HG02642 (cell line): ENCODE measurements at regions not wholly inside any gene's neighbourhood (a gene's known extent, or its start where the extent isn't known, plus 50 kb on each side); places are given as distances from the start of the nearest gene placed in this dataset.

Source experiments
- ATAC-seq: cut with Tn5 transposase; IDR thresholded peaks from one replicate; pipeline ENCODE4 v1.9.1; 2021; ENCODE audit warnings: mild to moderate bottlenecking; ENCODE audit not compliant: unreplicated experiment, poor library complexity

DNA sequence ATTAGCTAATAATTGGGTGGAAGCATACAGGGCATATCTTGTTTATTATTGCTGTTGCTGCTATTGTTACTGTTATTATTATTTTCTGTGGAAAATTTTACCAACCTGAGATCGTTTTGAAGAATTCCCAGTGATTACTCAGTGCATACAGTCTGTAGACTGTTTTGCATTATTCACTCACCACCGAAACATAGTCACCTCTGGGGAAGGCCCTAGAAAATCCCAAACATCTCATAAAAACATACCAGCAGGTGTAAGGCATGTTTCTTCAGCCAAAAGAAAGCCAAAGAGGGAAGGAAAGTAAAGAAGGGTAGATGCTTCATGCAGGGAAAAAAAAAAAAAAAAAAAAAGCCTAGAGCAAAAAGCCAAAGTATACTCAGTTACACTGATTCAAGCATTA, 647.7 kb downstream of the BCL11A start:
- no peak for ATAC-seq

DNA sequence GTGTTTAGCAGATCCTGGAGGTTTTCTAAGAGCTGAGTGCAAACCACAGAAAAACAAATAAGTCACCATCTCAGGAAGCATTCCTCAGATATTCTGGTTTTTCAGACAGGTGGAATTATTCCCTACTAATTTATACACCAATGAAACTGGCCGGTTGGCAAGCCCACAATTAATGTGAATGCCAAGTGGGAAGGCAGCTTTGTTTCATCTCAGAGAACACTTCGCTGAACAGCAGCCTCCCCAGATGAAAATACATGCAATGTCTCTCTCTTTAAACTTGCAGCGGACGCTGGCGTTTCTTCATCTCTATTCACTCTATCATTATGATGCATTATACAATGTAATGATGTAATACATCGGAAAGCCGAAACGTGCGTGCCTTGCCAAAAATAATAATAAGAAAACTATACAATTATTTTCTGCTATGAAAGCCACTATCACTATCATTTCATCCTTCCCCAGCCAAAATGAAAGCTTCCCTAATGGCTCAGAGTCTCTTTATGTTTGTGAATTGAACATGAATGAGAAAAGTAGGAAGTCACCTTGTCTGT, 649.4 kb downstream of the BCL11A start:
- ATAC-seq = no peak

DNA sequence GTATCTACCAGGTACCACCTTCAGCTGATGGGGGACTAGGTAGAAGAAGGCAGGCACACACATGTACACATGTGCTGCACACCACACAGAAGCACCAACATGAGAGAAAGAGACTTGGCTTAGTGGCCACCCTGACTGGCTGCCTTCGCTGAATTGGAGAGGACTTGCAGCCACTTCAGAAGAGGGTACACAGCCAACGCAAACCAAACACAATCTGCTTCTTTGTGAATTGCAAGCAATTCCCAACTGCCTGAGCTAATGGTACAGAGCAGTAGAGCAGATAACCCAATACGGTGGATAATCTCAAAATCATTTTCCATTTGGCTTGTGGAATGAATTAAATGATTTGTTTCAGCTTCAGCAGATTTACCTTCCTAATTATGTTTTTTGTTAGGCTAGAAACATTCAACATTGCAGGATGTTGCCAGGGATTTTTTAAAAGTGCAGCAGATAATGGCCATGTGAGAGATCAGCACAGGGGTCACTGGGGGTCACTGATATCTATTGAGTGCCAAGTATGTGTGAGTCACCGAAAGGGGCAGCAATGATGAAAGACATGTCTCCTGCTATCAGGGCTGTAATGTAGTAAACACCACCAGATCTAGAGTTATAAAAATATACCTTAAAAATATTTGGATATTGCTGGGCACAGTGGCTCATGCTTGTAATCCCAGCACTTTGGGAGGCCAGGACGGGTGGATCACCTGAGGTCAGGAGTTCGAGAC, 652.6 kb downstream of the BCL11A start:
- ATAC-seq = no peak

DNA sequence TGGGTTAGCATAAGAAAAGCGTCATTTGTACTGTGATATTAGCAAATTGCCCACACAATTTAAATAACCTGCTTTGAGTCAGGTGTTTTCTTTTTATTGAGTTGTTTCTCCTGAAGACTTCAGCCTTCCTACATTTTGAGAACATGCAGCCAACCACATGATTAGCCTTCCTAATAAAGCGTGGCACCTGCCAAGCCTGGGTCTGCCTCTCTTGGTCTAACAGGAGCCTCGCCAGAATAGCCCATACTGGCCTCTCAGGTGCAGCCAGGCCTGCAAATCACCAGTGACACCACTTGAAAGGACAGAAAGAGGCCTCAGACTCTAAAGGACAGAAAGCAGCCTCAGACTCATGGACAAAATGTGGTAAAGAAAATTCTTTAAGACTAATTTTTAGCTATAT, 653.8 kb downstream of the BCL11A start:
- no peak for ATAC-seq

DNA sequence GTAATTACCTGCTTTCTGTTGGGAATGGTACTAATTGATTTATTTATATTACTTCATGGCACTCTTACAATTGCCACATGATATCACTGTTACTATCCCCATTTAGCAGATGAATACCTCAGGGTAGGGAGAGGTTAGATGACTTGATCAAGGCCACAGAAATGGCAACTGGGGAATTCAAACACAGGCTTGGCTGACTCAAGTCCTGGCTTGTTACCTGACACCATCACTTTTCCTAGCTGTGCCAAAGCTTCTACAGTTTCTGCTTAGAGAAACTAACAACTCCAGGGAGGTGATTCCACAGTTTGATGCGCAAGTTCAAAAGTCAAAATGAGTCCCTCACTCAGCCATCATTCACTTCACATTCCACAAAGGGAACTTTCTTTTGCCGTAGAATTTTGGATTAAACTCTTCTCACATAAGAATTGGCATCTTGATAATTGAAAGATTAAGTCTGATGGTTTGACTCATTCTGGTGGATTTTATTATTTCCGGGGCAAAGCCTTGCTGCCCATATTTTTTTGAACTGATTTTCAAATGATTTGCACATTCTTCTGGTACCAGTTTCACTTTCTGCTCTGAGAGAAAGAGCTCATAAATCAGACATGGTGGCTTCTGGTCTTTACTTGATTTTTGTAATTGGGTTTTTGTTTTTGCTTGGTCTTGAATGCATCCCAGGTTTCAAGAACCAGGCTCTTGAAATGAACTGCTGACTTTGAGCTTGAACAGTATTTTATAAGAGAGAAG, 656.8 kb downstream of the BCL11A start:
- no peak for ATAC-seq

DNA sequence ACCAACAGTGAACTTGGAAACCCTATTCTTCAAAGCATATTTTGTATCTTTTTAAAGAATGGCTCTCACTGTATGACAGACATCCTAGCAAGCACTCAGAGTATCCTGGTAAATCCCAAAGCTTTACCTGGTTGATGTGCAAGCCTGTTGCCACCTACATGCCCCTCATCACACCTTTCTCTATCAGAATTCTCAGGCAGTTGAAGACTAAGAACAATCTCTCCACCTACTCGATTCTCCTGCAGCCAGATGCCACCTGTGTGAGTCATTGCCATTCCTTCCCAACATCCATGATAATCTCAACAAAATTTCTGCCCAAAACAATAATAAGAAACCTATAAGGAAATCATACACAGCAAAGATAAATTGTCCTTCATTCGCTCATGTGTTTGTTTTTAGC, 659.8 kb downstream of the BCL11A start:
- no peak for ATAC-seq

DNA sequence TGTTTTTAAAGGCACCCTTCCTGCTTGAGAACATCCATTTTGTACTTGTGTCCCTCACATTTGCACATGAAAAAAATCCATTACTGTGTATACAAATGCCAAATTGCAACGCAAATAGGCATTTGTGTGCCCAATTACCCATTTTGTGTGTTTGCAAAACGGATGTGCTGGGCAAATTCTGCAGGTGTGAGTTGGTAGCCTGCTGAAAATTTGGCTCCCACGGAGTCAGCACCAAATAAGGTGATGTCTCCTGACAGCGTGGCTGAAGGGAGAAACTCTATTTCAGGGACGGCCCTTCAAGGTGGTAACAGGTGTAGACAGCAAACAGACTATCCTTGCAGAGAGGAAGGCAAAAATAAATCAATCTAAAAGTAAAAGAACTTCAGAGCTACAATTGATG, 661.1 kb downstream of the BCL11A start:
- ATAC-seq = no peak

DNA sequence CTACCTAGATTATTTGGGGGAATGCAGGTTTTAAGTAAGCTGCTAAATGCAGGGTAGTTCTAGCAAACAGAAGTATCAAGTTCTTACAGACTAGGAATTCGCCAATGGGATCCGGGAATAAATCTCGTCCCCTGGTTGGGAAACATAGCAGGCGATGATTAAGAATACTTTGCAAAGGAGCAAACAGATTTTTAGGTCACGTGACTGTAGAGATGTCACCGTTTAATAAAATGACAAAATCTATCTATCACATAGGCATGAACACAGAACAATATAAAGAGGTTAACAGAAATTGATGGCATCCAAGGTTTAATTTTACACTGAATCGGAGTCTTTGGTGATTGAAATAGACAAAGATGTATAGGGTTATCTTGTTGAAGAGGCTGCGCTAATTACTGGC, 664.1 kb downstream of the BCL11A start:
- ATAC-seq = no peak

DNA sequence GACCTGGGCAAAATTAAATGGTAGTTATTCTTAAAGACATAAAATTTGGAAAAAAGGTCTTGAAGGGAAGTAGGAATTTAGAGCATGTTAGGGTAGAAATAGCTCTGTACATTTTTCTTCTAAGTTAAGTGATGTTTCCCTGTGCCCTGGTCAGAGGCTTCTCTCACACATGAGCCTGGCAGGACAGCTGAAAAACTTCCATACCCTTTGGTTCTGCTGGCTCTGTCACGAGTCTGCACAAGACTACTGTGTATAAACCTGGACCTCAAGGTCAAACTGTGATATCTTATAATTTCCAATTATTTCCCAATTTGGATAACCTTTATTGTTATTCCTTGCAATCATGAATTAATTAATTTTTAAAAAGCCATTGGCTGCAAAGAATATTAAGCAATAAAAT, 664.7 kb downstream of the BCL11A start:
- ATAC-seq = no peak

DNA sequence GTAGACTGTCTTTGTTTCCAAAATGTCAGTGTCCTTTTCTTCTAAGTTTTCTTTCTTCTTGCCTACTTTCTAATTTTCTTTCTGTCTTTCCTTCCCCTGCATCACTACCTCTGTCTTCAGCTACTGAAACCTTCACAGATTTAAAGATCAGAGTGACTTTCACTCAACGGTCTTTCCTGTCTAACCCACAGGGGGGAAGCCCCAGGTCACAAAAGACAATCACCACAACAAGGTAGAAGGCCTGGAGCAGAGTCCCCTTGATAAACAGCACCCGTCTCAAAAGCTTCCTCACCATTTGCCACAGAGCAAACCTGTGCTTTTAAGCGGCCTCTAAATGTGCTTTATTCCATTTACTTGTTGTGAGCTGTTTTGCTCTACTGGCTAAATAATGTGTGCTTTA, 665.4 kb downstream of the BCL11A start:
- ATAC-seq = peak; percentile 88

DNA sequence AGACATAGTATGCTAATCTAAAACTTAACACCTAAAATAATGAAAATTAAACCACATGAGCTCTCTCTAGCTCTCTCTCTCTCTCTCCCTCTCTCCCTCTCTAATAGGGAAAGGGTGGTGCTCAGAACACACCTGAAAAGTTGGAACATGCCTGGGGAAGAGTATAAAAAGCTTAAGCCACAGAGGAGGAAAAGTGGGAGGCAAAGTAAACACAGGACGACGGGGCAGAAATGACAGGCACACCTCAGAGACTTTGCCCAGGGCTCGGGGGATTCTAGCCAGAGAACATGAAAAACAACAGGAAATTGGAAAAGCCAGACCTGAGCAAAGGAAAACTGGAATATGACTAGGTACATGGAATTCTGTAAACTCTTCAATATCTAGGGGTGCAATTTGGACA, 666.1 kb downstream of the BCL11A start:
- no peak for ATAC-seq

DNA sequence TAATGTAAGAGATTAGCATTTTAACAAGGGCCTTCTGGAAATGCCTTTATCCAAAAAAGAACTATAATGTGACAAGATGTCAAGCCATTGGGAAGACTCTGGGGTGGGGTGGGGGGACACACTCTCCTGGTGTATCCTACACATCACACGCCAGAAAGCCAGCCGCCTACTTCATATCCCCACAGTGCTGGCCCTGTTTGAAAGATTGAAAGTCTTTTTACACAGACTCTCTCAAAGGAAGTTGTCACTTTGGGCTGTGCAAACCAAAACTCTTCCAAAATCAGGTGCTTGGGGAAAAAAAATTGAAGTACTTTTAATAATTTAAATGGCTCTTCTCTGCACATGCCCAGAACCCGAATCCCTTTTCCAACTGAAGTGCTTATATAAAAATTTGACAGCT, 666.7 kb downstream of the BCL11A start:
- ATAC-seq = no peak

DNA sequence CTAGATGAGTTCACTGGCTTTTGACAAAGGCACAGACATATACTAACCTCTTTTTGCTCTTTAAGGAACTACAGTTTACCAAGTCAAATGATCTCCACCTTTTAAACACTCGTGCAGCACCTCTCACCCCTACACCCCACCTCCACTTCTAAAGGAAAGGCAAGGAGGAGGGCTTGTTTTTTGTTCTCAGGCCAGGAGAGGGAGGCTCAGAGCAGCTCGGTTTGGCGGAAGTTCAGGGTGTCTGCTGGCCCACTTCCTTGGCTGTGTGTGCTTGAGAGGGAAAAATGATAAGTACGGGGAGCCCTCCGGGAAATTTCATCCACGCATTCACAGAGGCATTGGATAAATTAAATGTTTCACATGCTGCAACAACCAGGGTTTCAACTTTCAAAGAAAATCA, 667.9 kb downstream of the BCL11A start:
- no peak for ATAC-seq

DNA sequence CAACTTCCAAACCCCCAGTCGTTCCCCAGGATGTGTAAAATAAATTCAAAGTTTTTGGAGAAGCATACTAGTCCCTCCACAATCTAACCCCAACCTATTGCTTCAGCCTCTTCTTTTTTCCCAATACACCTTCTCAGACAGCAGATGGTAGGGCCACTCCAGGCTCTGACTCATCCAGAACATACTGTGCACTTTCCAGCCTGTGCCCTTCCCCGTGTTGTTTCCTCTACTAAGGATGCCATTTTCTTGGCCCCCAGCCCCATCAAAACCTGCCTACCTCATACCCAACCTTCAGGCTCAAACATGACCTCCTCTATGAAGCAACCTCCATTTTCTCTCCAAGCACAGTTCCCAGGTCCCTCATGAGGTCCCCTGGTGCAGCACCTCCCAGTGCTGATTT, 669.3 kb downstream of the BCL11A start:
- ATAC-seq = no peak

DNA sequence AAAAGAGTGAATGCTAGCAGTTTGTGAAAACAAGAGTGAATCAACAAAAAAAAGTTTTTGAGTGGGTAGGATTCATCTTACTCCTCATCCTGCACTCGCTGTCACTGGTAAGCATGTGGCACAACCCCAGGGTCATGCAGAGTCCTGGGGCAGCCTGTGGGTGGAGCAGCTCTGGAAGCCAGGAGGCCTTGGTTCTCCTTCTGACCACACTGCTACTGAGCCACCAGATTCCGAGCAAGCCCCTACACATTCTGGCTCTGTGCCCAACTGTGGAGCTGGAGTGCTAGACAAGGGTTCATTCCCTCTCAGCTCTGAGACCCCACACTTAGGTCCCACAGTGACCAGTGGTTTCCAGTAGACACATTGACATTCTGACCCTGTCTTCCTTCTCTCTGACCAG, 670.6 kb downstream of the BCL11A start:
- ATAC-seq = no peak

DNA sequence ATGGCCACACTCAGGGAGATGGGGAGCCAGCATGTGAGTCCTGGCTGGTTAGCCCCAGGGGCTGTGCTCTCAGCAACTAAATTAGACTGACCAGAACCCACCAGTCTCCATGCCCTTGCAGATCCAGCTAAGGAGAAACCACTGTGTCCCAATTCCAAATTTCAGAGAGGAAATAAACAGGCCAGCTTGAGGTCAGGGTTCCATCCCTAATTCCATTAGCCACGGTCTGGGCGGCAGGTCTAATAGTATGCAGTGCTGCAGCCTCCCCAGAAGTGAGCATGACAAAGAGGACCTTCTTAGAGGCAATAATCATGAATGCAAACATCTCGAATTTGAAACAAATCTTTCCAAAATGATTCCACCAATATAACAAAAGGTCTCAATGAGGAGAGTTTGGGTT, 671.2 kb downstream of the BCL11A start:
- no peak for ATAC-seq

DNA sequence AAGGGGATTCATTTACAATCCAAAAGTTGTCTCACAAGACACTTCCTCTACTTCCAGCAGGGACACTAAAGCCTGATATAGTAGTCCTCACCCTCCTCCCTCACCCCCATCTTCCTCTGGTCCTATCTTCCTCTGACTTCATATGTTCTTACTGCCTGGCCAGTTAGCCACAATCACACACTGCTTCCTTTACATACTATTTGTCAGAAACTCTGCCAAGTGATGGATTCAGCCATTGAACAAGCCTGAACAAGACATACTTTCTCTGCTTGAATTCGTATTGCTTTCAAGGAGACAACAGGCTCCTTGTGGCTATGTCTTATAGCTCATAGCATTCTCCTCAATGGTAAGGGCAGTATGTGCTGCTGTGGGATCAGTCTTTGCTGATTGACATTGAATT, 672.2 kb downstream of the BCL11A start:
- no peak for ATAC-seq

DNA sequence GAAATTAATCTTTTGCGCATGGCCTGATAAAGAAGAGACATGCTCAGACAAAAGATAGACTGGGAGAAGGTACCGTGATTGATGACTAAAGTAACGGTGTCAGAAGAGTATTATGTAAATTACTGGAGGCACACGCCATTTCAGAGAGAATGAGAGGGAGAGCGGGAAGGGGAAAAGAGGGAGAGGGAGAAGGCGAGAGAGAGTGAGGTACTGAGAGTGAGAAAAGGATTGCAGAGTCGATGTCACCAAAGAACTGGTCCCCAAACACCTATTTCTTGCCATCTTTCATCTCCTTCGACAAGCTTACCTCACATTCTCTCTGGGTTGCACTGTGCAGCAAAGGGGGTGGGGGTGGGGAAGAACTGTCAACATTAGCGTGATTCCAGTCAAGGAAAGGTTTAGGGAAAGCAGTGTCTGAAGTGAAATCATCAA, 673.7 kb downstream of the BCL11A start:
- ATAC-seq = no peak

DNA sequence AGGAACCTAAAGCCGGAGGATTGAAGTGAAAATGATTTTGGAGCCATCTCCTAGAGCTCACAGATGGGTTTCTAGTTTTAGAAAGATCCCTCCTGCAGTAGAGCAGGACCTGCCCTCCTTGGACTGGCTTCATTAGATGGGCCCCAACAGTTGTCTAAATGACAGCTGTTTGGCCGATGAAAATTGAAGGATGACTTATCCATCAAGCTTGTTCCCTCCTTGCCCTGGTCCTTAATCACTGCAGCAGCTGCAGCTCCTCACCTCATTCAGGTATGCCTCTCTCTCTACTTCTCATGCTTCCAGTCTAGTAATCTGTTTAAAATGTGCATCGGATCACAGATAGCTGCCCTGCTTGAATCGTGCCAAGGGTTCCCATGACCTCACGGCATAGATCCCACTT, 677.6 kb downstream of the BCL11A start:
- no peak for ATAC-seq

DNA sequence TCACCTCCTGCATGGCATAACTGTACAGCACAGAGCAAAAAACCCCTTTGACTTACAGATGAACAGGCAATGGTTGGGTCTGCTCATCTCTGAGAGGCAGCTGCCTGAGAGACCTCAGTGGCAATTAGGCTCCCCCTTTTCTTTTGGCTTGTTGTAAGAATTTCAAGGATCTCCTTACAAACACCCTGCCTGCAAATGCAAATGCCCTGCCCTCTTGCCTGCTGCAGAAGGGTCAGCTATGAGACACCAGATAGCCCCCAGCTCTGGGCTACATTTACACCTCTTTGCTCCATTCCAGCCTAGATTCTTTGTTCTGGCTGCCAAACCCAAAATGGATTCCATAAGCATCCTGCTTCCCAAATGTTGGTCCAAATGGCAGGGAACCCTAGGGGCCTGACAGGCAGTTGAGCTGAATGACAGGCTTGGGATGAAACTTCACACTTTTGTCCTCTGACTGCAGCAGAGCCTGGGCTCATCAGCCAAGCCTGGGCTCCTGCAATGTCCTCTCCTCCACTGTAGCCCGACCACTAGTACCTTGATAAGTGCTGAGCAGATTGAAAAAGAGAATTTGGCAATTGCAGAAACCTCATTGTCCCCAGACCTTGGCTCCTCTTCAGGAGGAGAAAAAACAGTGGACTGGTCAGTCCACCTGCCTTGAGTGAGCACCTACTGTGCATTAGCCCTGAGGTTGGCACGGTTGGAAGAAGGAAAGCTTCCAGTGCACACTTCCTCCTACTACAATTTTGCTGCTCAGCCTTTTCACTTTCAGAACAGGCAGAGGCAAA, 678.3 kb downstream of the BCL11A start:
- ATAC-seq = no peak

DNA sequence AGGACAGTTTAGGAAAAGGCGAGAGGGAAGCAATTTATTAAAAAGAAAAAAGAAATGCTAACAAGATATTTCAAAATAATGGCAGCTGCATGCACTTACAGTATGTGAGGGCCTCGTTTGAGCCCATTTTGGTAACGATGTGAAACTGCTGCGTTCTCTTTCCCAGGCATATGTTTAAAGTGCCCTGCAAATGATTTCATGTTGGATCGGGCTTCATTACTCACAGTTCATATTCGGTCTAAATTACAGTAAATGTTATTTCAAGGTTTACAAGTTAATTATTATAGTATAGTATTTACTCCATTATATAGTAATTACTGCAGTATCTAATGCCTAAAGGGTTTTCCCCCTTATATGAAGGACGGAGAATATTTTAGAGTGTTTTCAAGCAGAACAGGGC, 679.1 kb downstream of the BCL11A start:
- ATAC-seq = no peak
